Activated T-helper 17 cell treated with anti-CD3 and anti-CD28 coated beads, Interleukin-2, amount 50 U/mL, for 72 hours (primary cell): ENCODE measurements at regions not wholly inside any gene's neighbourhood (a gene's known extent, or its start where the extent isn't known, plus 50 kb on each side); places are given as distances from the start of the nearest gene placed in this dataset.
A peak's percentile ranks its signal among the peaks of the same experiment; 100 is the strongest.

Experiments used
- ATAC-seq: fragments of 150-1000 bp; cut with Tn5 transposase; replicated peaks from 2 replicates; pipeline ENCODE4 v1.10.0; 2021; ENCODE audit warnings: mild to moderate bottlenecking, moderate library complexity
- H3K27ac Mint-ChIP-seq: one replicate; pipeline ENCODE4 v1.8.0; 2022; ENCODE audit warnings: mixed read lengths
- H3K27me3 Mint-ChIP-seq: one replicate; pipeline ENCODE4 v1.8.0; 2022; ENCODE audit warnings: mixed read lengths
- H3K36me3 Mint-ChIP-seq: one replicate; pipeline ENCODE4 v1.8.0; 2022; ENCODE audit warnings: low read depth, mild to moderate bottlenecking, mixed read lengths
- H3K4me1 Mint-ChIP-seq: one replicate; pipeline ENCODE4 v1.8.0; 2022; ENCODE audit warnings: mixed read lengths
- H3K4me3 Mint-ChIP-seq: one replicate; pipeline ENCODE4 v1.8.0; 2022; ENCODE audit warnings: mild to moderate bottlenecking, mixed read lengths
- H3K9me3 Mint-ChIP-seq: one replicate; pipeline ENCODE4 v1.8.0; 2022; ENCODE audit warnings: mixed read lengths

DNA sequence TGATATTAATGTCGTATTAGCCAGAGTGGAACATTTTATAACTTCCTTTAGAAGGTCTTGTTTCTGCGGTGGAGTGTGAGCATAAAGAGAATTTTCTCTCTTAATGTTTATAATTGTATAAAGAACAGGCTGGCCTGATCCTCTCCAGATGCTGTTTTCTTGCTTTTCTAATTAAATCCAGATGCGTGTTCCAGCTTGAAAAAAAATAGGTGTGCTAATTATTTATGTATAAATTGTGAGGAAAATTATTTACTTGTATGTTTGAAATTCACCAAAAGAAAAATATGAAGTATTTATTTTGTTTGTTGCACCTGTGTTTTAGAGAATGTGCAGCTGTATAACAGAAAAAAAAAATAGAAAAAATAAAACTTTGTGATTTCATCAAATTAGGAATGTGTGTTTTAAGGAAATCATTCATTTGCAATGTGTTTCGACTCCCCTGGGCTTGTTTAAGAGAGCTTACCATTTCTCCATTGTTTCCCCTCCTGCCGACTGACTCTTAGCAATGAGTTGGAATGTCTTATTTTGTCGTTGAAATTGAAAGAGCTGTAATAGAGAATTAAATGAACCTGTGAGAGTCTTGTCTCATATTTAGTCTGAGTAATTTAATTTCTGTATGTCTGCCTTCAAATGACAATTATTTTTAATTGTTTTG lies 220.1 kb upstream of the NXPH2 start:
- H3K4me1 Mint-ChIP-seq = no peaks in the 10 kb centered on the region
- no peaks in the 10 kb centered on the region for H3K36me3 Mint-ChIP-seq
- no peaks in the 10 kb centered on the region for H3K27me3 Mint-ChIP-seq
- H3K4me3 Mint-ChIP-seq = no peak overlapping the region
- no peak overlapping the region for H3K27ac Mint-ChIP-seq
- no peak for ATAC-seq
- H3K9me3 Mint-ChIP-seq = peaks cover 11% of the 10 kb centered on the region

DNA sequence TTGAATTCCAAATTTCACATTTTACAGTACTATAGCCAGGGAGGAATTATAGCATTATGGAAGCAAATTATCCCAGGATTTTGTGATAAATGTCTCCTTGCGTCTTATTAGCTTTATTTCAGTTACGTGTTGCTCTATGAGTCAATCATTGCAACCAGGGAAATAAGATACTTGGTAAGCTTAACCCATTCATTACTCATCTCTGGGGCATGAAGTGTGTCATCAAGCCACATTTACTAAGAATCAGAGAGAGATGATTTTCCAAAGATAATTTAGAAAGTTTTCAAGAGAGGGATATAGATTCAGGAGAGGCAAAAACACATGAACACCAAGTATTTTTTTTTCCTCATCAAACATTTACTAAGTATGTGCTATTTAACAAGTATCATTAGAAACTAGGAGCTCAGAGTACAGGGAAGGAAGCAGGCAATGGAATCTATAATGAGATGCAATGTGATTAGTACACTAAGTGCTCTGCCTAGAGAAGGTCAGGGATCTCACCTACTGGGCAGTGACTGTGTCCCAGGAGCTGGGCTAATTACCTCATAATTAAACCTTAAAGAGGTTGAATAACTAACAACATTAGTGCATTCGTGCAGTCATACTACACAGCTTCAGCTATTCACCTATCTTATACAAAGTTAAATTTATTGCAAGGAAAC lies 217.8 kb upstream of the NXPH2 start:
- Mint-ChIP-seq H3K36me3 (no peaks in the 10 kb centered on the region), H3K9me3 (peaks cover 15% of the 10 kb centered on the region), H3K4me3 (no peak overlapping the region), H3K27ac (no peak overlapping the region), H3K27me3 (no peaks in the 10 kb centered on the region), H3K4me1 (no peaks in the 10 kb centered on the region)
- ATAC-seq = no peak

DNA sequence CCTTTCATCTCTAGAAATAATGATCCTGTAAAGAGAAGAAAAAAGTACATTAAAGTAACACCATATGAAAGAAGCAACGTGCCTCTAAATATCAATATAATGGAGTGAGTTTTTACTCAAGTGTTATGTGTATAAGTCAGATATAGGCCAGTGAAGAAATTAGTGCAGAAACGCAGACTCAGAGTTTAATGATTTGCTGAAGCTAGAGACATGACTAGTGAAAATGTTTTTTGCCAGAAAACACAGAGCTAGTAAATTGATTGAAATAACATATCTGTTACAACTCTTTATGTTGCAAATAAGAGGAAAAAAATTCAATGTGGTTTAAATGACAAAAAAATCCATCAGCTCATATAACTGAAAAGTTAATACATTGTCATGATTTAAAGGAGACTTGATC lies 217.2 kb upstream of the NXPH2 start:
- H3K4me3 Mint-ChIP-seq = no peak overlapping the region
- ATAC-seq = no peak
- H3K9me3 Mint-ChIP-seq = peaks cover 16% of the 10 kb centered on the region
- H3K27ac Mint-ChIP-seq = no peak overlapping the region
- no peaks in the 10 kb centered on the region for H3K27me3 Mint-ChIP-seq
- no peaks in the 10 kb centered on the region for H3K4me1 Mint-ChIP-seq
- H3K36me3 Mint-ChIP-seq = no peaks in the 10 kb centered on the region

DNA sequence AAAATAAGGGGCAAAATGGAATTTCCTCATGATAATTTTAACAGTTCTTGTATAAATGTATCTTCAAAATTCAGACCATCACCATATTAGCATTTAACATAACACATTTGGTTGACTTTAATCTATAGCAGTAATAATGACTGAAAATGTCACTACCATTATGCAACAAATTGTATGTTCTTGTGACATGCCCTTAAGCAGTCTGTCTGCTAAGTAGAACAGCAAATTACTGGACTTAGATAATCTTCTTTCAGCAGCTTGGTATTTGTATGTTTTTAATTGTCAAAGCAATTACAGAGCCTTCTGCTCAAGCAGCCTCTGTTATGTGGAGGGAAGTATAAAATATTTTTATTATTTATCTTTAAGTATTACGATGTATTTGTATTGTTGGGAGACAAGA lies 214.3 kb upstream of the NXPH2 start:
- Mint-ChIP-seq H3K27me3 (no peaks in the 10 kb centered on the region), H3K4me3 (no peak overlapping the region), H3K9me3 (peaks cover 18% of the 10 kb centered on the region), H3K36me3 (no peaks in the 10 kb centered on the region), H3K27ac (no peak overlapping the region), H3K4me1 (no peaks in the 10 kb centered on the region)
- no peak for ATAC-seq

DNA sequence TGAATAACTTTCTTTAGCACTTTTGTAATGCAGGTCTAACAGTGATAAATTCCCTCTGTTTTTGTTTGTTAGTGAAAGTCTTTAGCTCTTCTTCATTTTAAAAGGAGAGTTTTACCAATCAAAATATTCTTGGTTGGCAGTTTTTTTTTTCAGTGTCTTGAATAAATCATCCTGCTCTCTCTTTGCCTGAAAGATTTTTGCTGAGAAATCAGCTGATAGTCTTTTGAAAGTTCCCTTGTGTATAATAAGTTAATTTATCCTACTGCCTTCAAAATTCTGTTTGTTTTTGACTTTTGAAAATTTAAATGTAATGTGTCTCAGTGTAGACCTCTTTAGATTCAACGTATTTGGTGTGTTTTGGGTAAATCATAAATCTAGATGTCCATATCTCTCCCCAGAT lies 205.7 kb upstream of the NXPH2 start:
- no peaks in the 10 kb centered on the region for H3K27me3 Mint-ChIP-seq
- peaks cover 20% of the 10 kb centered on the region for H3K9me3 Mint-ChIP-seq
- no peak overlapping the region for H3K4me3 Mint-ChIP-seq
- H3K4me1 Mint-ChIP-seq = no peaks in the 10 kb centered on the region
- H3K27ac Mint-ChIP-seq = no peak overlapping the region
- ATAC-seq = no peak
- no peaks in the 10 kb centered on the region for H3K36me3 Mint-ChIP-seq

DNA sequence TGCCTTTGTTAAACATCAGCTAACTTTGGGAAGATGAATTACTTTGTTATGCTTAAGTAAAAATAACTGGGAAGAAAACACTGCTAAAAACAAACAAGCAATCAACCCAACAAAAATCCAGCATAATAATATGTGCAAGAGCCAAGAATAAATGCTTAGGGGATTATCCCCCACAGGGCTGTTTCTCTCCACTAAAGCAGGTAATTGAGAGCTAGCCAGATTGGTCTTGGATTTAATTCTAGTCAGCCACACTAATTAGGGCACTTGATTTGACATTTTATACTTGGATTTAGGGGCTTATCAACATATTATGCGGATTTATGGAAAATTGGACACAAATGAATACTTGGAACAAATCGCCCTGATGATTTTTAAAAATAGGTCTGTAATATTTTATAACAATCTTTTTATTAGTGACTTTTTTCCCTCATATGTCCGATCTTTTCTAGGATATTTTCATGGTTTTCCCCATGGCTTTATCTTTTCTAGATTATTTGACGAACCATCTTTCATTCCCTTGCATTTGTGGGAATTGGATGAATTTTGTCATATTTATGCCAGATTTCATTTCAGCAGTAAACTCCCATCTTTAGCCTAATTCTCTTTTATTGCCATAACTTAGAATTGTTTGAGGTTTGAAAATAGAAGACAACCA lies 199.1 kb upstream of the NXPH2 start:
- Mint-ChIP-seq H3K4me1 (no peaks in the 10 kb centered on the region), H3K9me3 (no peaks in the 10 kb centered on the region), H3K4me3 (no peak overlapping the region), H3K27ac (no peak overlapping the region), H3K36me3 (no peaks in the 10 kb centered on the region), H3K27me3 (no peaks in the 10 kb centered on the region)
- ATAC-seq = no peak

DNA sequence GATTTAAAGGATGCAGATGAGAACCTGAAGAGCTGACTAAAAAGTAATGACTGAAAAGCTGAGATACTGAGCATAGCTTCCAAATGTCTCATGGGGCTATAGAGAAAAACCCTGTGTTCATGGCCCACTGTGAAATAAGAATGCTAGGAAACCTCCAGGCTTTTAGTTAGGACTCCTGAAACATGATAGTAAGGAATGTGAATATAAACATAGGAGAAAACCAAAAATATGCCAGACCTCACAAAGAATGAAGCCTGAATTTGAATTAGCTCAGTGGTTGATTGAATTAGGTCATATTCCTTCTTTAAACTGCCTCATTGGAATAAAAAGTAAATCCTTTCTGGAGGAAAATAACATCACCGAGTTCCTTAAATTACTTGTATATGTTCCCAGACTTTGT lies 194.5 kb upstream of the NXPH2 start:
- ATAC-seq = no peak
- H3K4me1 Mint-ChIP-seq = no peaks in the 10 kb centered on the region
- H3K36me3 Mint-ChIP-seq = no peaks in the 10 kb centered on the region
- no peak overlapping the region for H3K4me3 Mint-ChIP-seq
- peaks cover 4% of the 10 kb centered on the region for H3K9me3 Mint-ChIP-seq
- H3K27me3 Mint-ChIP-seq = no peaks in the 10 kb centered on the region
- H3K27ac Mint-ChIP-seq = no peak overlapping the region

DNA sequence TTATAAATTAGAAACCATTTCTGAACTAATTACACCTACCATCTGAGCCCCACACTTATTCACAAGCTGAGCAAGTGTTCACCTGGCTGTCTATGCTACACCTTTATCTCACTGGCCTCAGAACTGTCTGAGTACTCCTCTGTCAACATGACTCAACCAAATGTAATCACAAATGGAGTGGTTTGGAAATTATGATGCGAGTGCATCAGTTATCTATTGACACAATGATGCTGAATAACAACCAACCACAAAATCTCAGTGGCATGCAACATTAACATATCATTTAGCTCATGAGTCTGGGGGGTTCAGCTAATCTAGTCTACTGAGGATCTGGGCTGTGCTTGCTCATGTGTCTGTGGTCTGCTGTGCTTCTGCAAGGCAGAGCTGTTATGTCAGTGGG lies 184.2 kb upstream of the NXPH2 start:
- H3K9me3 Mint-ChIP-seq = peaks cover 13% of the 10 kb centered on the region
- no peaks in the 10 kb centered on the region for H3K27me3 Mint-ChIP-seq
- ATAC-seq = no peak
- H3K4me3 Mint-ChIP-seq = no peak overlapping the region
- H3K27ac Mint-ChIP-seq = no peak overlapping the region
- no peaks in the 10 kb centered on the region for H3K36me3 Mint-ChIP-seq
- no peaks in the 10 kb centered on the region for H3K4me1 Mint-ChIP-seq

DNA sequence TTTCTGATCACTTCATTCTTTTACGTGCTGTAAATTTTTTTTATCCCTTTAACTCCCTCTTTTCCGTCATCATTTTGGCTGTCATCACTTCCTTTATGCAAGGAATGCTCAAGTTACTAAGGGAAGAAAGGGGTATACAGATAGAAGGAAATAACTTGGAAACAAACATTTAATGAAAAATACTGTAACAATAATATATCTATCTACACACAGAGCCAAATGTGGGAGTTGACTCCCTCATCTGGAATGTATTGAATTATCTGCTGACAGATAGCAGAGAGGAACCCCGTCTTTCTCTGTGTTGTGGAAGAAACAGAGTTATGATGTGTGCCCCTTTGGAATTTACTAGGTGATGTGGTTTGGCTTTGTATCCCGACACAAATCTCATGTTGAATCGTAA lies 182.5 kb upstream of the NXPH2 start:
- H3K36me3 Mint-ChIP-seq = no peaks in the 10 kb centered on the region
- no peaks in the 10 kb centered on the region for H3K4me1 Mint-ChIP-seq
- ATAC-seq = no peak
- H3K4me3 Mint-ChIP-seq = no peak overlapping the region
- peaks cover 18% of the 10 kb centered on the region for H3K9me3 Mint-ChIP-seq
- H3K27me3 Mint-ChIP-seq = no peaks in the 10 kb centered on the region
- H3K27ac Mint-ChIP-seq = no peak overlapping the region

DNA sequence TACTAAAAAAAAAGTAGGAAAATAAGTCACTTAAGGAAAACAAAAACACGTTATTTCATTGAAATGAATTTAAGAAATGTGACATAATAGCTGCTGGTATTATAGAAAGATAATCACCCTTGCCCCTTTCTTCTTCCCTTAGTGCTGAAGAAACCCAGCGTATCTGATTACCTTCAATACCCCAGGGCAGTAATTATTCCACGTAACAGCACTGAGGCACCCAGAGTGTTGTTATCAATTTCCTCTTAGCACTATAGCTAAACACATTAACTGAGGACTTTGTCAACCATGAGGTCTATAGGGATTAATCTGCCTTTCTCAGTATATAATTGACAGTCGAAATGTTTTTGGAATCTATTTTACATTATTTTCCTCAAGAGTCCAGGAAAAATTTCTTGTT lies 180.0 kb upstream of the NXPH2 start:
- Mint-ChIP-seq H3K9me3 (peaks cover 24% of the 10 kb centered on the region), H3K36me3 (no peaks in the 10 kb centered on the region), H3K27me3 (no peaks in the 10 kb centered on the region), H3K27ac (no peak overlapping the region), H3K4me3 (no peak overlapping the region), H3K4me1 (no peaks in the 10 kb centered on the region)
- ATAC-seq = no peak

DNA sequence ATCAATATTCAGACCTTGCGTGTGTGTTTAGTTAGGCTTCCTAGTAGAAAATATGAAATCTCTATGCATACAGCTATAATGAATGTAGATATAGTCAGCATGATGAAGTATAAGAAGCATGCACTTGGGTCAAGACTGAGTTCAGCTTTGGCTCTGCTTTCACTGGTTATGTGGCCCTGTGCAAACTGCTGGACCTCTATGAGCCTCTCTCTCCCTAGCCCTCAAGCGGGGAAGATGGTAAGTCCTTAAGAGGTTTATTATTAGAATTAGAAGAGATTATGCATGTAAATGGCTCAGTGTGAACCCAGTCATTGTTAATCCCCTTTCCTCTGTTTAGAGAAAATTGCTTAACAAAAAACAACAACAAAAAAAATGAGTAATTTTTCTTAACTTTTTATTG lies 178.8 kb upstream of the NXPH2 start:
- Mint-ChIP-seq H3K4me3 (no peak overlapping the region), H3K27ac (no peak overlapping the region), H3K9me3 (peaks cover 24% of the 10 kb centered on the region), H3K36me3 (no peaks in the 10 kb centered on the region), H3K27me3 (no peaks in the 10 kb centered on the region), H3K4me1 (no peaks in the 10 kb centered on the region)
- no peak for ATAC-seq

DNA sequence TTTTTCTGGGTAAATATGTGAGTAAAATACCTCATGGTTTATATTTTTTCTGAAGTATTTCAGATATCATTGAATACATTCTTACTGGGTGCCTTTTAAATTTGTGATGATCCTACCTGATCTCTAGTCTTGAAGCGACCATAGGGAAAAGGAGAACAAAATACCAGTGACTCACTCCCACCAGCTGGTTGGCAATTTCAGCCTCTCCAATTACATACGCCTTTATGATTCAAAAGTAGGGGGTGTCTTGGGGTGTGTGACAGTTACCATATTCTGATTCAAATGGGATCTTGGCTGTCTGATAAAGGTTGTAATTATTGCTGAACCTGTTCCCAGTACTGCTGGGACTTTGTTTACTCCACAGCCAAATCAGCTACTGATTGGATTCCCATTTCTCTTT lies 175.9 kb upstream of the NXPH2 start:
- no peak for ATAC-seq
- H3K36me3 Mint-ChIP-seq = no peaks in the 10 kb centered on the region
- no peak overlapping the region for H3K27ac Mint-ChIP-seq
- H3K27me3 Mint-ChIP-seq = no peaks in the 10 kb centered on the region
- no peak overlapping the region for H3K4me3 Mint-ChIP-seq
- no peaks in the 10 kb centered on the region for H3K4me1 Mint-ChIP-seq
- H3K9me3 Mint-ChIP-seq = peaks cover 14% of the 10 kb centered on the region

DNA sequence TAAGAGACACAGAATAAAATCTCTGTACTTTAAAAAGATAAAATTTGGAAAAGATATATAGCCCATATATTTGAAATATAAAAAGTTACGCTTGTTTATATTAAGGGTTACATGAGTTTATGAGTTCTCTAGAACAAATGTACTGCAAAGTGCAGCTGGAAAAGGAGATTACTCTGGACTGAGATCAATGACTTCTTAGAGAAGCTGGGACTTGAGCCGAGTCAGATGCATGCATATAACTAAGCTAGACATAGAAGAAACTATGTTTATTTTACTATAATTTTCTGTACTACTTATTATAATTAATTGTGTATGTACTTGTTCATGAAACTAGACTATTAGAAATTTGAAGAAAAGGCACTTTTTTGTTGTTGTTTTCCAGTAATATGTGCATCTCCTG lies 170.3 kb upstream of the NXPH2 start:
- H3K4me3 Mint-ChIP-seq = no peak overlapping the region
- H3K36me3 Mint-ChIP-seq = no peaks in the 10 kb centered on the region
- peaks cover 3% of the 10 kb centered on the region for H3K9me3 Mint-ChIP-seq
- no peaks in the 10 kb centered on the region for H3K4me1 Mint-ChIP-seq
- no peaks in the 10 kb centered on the region for H3K27me3 Mint-ChIP-seq
- no peak overlapping the region for H3K27ac Mint-ChIP-seq
- no peak for ATAC-seq

DNA sequence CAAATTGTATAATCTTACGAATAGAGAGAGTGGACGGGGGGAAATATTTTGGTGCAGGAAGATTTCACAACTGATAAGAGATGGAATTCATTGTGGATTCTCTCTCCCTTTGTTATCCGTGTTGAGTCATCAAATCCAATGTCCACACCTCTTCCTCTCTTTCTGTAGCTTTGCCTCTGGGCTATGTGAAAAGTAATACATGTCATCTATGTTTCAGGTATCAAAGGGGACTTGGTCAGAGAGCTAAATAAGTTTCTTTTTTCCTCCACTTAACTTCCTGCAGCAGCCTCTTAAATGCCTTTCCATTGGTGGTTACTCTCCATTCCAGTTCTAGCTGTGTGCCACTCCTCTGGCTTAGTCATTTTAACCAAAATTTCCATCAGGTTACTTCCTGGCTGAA lies 169.3 kb upstream of the NXPH2 start:
- Mint-ChIP-seq H3K4me3 (no peak overlapping the region), H3K36me3 (no peaks in the 10 kb centered on the region)
- no peak for ATAC-seq

DNA sequence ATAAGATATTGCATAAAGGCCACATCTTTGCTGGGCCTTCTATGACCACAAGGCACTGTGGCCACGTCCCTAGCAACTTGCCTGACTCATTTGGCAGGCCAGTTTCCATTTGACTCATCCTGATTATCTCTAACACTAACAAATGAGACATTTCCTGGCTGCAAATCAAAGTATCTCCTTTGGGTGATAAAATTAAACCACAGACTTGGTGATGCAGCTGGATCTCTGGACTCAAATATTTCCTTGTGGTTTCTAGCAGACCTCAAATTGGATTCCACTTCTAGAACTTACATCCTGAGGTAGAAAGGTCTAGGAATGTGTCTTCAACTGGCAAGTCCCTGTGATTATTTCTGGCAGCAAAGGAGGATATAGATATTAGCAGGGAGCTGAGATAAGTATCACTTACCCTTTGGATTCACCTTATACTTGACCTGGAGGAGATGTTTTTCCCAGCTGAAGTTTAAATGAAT lies 167.9 kb upstream of the NXPH2 start:
- H3K9me3 Mint-ChIP-seq = no peaks in the 10 kb centered on the region
- no peak overlapping the region for H3K27ac Mint-ChIP-seq
- no peaks in the 10 kb centered on the region for H3K27me3 Mint-ChIP-seq
- no peaks in the 10 kb centered on the region for H3K36me3 Mint-ChIP-seq
- ATAC-seq = peak; percentile 35
- H3K4me3 Mint-ChIP-seq = no peak overlapping the region
- H3K4me1 Mint-ChIP-seq = no peaks in the 10 kb centered on the region

More for the DNA sequence above, 169.3 kb upstream of the NXPH2 start:
- Mint-ChIP-seq H3K27ac (no peak overlapping the region), H3K9me3 (no peaks in the 10 kb centered on the region), H3K27me3 (no peaks in the 10 kb centered on the region), H3K4me1 (no peaks in the 10 kb centered on the region)
